IMR-90 (cell line): ENCODE measurements at regions not wholly inside any gene's neighbourhood (a gene's known extent, or its start where the extent isn't known, plus 50 kb on each side); places are given as distances from the start of the nearest gene placed in this dataset.

Source experiments
- ATAC-seq: fragments of 200-7000 bp; cut with Tn5 transposase; 2 replicates; pipeline ENCODE4 v1.9.1; 2020; ENCODE audit warnings: low read depth, mild to moderate bottlenecking, moderate library complexity
- BruUV-seq: library from RNA; stranded (reverse); fragments of 400-500 nt; replicated peaks from 2 replicates; lab custom pipeline; 2021; lab: Mats Ljungman, UMichigan
- CTCF ChIA-PET: fragments of 300-600 bp; formaldehyde crosslinking; extraction: SDS; loops from one replicate; lab custom pipeline; 2021; ENCODE audit warnings: antibody characterized with exemption; lab: Yijun Ruan, JAX
- POLR2A ChIA-PET: fragments of 300-600 bp; sonication (Branson Sonifier 250); formaldehyde crosslinking; loops from one replicate; lab custom pipeline; 2022; ENCODE audit warnings: antibody characterized with exemption; ENCODE audit not compliant: unreplicated experiment; lab: Charles Lee
- DNase-seq: peaks from one replicate; pipeline ENCODE4 v3.0.0; 2013
- H2AFZ ChIP-seq: replicated peaks from 2 replicates; pipeline ENCODE3; 2013; ENCODE audit warnings: low read length, mild to moderate bottlenecking; ENCODE audit not compliant: poor library complexity
- H2AK5ac ChIP-seq: 2 replicates; pipeline ENCODE4 v1.6.1; 2013; ENCODE audit warnings: low read depth, low read length, inconsistent platforms
- H2AK9ac ChIP-seq: replicated peaks from 2 replicates; pipeline ENCODE3; 2013; ENCODE audit warnings: mild to moderate bottlenecking, low read depth, low read length, moderate library complexity; ENCODE audit not compliant: poor library complexity
- H2BK120ac ChIP-seq: 2 replicates; pipeline ENCODE4 v1.6.1; 2013; ENCODE audit warnings: low read depth, low read length, inconsistent platforms
- H2BK15ac ChIP-seq: 3 replicates; pipeline ENCODE4 v1.6.1; 2013; ENCODE audit warnings: low read depth, low read length, inconsistent platforms
- H2BK20ac ChIP-seq: 2 replicates; pipeline ENCODE4 v1.6.1; 2013; ENCODE audit warnings: low read depth, mild to moderate bottlenecking, inconsistent platforms, low read length, moderate library complexity
- H2BK5ac ChIP-seq: 2 replicates; pipeline ENCODE4 v1.6.1; 2013; ENCODE audit warnings: mild to moderate bottlenecking, low read depth, low read length, inconsistent platforms; ENCODE audit not compliant: poor library complexity, severe bottlenecking
- H3K14ac ChIP-seq: replicated peaks from 2 replicates; pipeline ENCODE4 v1.6.1; 2013; ENCODE audit warnings: low read depth, low read length, inconsistent platforms
- H3K18ac ChIP-seq: 2 replicates; pipeline ENCODE4 v1.6.1; 2013; ENCODE audit warnings: low read depth, low read length, control low read depth
- H3K23ac ChIP-seq: 2 replicates; pipeline ENCODE4 v1.6.1; 2013; ENCODE audit warnings: low read depth, low read length, inconsistent platforms
- H3K27ac ChIP-seq: 2 replicates; pipeline ENCODE4 v1.5.1; 2013; ENCODE audit warnings: mild to moderate bottlenecking, control low read depth, low read length; ENCODE audit not compliant: insufficient read depth
- H3K27me3 ChIP-seq: 2 replicates; pipeline ENCODE4 v1.6.1; 2013; ENCODE audit warnings: low read length; ENCODE audit not compliant: control insufficient read depth, insufficient read depth
- H3K36me3 ChIP-seq: 2 replicates; pipeline ENCODE4 v1.6.1; 2013; ENCODE audit warnings: low read length, mixed read lengths; ENCODE audit not compliant: control insufficient read depth, insufficient read depth
- H3K4ac ChIP-seq: 2 replicates; pipeline ENCODE4 v1.6.1; 2013; ENCODE audit warnings: low read depth, low read length, inconsistent platforms
- H3K4me1 ChIP-seq: 2 replicates; pipeline ENCODE4 v1.6.1; 2013; ENCODE audit warnings: low read length, mixed read lengths; ENCODE audit not compliant: control insufficient read depth, insufficient read depth
- H3K4me2 ChIP-seq: 2 replicates; pipeline ENCODE4 v1.6.1; 2013; ENCODE audit warnings: low read depth, mild to moderate bottlenecking, control low read depth, low read length, moderate library complexity
- H3K4me3 ChIP-seq: 2 replicates; pipeline ENCODE4 v1.5.1; 2013; ENCODE audit warnings: low read depth, mild to moderate bottlenecking, control low read depth, low read length, moderate library complexity; ENCODE audit not compliant: insufficient read depth
- H3K56ac ChIP-seq: 2 replicates; pipeline ENCODE4 v1.6.1; 2013; ENCODE audit warnings: low read length, inconsistent platforms; ENCODE audit not compliant: insufficient read depth; ENCODE audit errors: extremely low read depth
- H3K79me1 ChIP-seq, 2 experiments: 2 replicates each; pipeline ENCODE4 v1.6.1; 2013; ENCODE audit warnings: low read length in 2 of 2, inconsistent platforms in 1 of 2, low read depth in 1 of 2
- H3K9ac ChIP-seq: 2 replicates; pipeline ENCODE4 v1.6.1; 2013; ENCODE audit warnings: low read depth, low read length, control low read depth
- H3K9me1 ChIP-seq: 2 replicates; pipeline ENCODE4 v1.6.1; 2013; ENCODE audit warnings: low read length, inconsistent platforms; ENCODE audit not compliant: insufficient read depth
- H3K9me3 ChIP-seq: 2 replicates; pipeline ENCODE4 v1.6.1; 2013; ENCODE audit warnings: low read length; ENCODE audit not compliant: control insufficient read depth, insufficient read depth
- H4K20me1 ChIP-seq: 2 replicates; pipeline ENCODE4 v1.6.1; 2013; ENCODE audit warnings: low read length, inconsistent platforms; ENCODE audit not compliant: insufficient read depth
- H4K5ac ChIP-seq: 2 replicates; pipeline ENCODE4 v1.6.1; 2013; ENCODE audit warnings: mild to moderate bottlenecking, low read depth, low read length, control low read depth
- H4K8ac ChIP-seq, 2 experiments: 2 replicates each; pipeline ENCODE4 v1.6.1; 2013; ENCODE audit warnings: low read depth in 2 of 2, low read length in 2 of 2, control low read depth in 1 of 2, inconsistent platforms in 1 of 2
- H4K91ac ChIP-seq: 2 replicates; pipeline ENCODE4 v1.6.1; 2013; ENCODE audit warnings: low read depth, low read length, inconsistent platforms; ENCODE audit not compliant: insufficient read depth
- CEBPB ChIP-seq: IDR thresholded peaks from 2 replicates; pipeline ENCODE4 v1.6.1; 2012; ENCODE audit warnings: low read depth, low read length, improper control_type of control experiment
- CHD1 ChIP-seq: IDR thresholded peaks from 2 replicates; pipeline ENCODE4 v1.6.1; 2012; ENCODE audit warnings: low read depth, low read length, improper control_type of control experiment
- CTCF ChIP-seq: conservative IDR thresholded peaks from 2 replicates; pipeline ENCODE4 v1.5.1; 2012; ENCODE audit warnings: mild to moderate bottlenecking, low read depth, low read length, improper control_type of control experiment
- ELK1 ChIP-seq: fragments of 150-350 bp; IDR thresholded peaks from 2 replicates; pipeline ENCODE4 v1.6.1; 2016; ENCODE audit warnings: low read depth, mild to moderate bottlenecking, low read length, moderate library complexity, borderline replicate concordance
- FOS ChIP-seq: fragments of 150-350 bp; IDR thresholded peaks from 2 replicates; pipeline ENCODE4 v1.6.1; 2016; ENCODE audit warnings: low read depth, low read length
- MAFK ChIP-seq: IDR thresholded peaks from 2 replicates; pipeline ENCODE4 v1.6.1; 2012; ENCODE audit warnings: low read depth, low read length, improper control_type of control experiment
- MAZ ChIP-seq: IDR thresholded peaks from 2 replicates; pipeline ENCODE4 v1.6.1; 2012; ENCODE audit warnings: low read depth, mild to moderate bottlenecking, low read length, improper control_type of control experiment, moderate library complexity, borderline replicate concordance
- MXI1 ChIP-seq: IDR thresholded peaks from 2 replicates; pipeline ENCODE4 v1.6.1; 2012; ENCODE audit warnings: low read depth, mild to moderate bottlenecking, low read length, moderate library complexity, borderline replicate concordance
- NFE2L2 ChIP-seq: fragments of 150-350 bp; IDR thresholded peaks from 2 replicates; pipeline ENCODE4 v1.6.1; 2016; ENCODE audit warnings: low read depth, mild to moderate bottlenecking, low read length
- POLR2A ChIP-seq: IDR thresholded peaks from 2 replicates; pipeline ENCODE4 v1.6.1; 2012; ENCODE audit warnings: mild to moderate bottlenecking, low read depth, low read length
- RCOR1 ChIP-seq: IDR thresholded peaks from 2 replicates; pipeline ENCODE4 v1.6.1; 2012; ENCODE audit warnings: mild to moderate bottlenecking, low read length, improper control_type of control experiment; ENCODE audit not compliant: insufficient replicate concordance
- RFX5 ChIP-seq: IDR thresholded peaks from 2 replicates; pipeline ENCODE4 v1.8.0; 2012; ENCODE audit warnings: low read depth, mild to moderate bottlenecking, low read length, moderate library complexity
- SMC3 ChIP-seq: fragments of 150-350 bp; IDR thresholded peaks from 2 replicates; pipeline ENCODE4 v1.6.1; 2016; ENCODE audit warnings: low read depth, mild to moderate bottlenecking, antibody characterized with exemption, low read length, moderate library complexity
- USF2 ChIP-seq: fragments of 150-350 bp; IDR thresholded peaks from 2 replicates; pipeline ENCODE4 v1.6.1; 2017; ENCODE audit warnings: mild to moderate bottlenecking, antibody characterized with exemption, low read length, low read depth
- WGBS, 2 experiments: methylation state at CpG; one replicate each; pipeline versions ENCODE4 v1.1.5 to v1.1.7; 2013; ENCODE audit warnings: missing lambda C conversion rate in 2 of 2; ENCODE audit not compliant: insufficient read length in 1 of 2; ENCODE audit errors: extremely low coverage in 2 of 2; 5-methylcytosine and 5-hydroxymethylcytosine counted together
- dilution Hi-C: fragments of 300-500 bp; cut with HindIII; formaldehyde crosslinking; loops from one replicate; pipeline ENCODE4 v1.14.3; 2018; ENCODE audit warnings: low sequenced_read_pairs; ENCODE audit not compliant: unreplicated experiment
- in situ Hi-C: fragments of 300-500 bp; cut with MboI; formaldehyde crosslinking; loops from 3 replicates; pipeline ENCODE4 v1.14.3; 2019; ENCODE audit warnings: low sequenced_read_pairs, inconsistent platforms, mixed read lengths
- intact Hi-C: fragments of 100-400 bp; cut with micrococcal nuclease; formaldehyde crosslinking; loops from 2 replicates; pipeline ENCODE4 v1.10.0; 2022

GRCh38 chrX:84873176-84873575 is 130.5 kb upstream of the APOOL start:
- Histone ChIP-seq H2AK5ac (no peak overlapping the region), H4K8ac (no peak overlapping the region), H2BK5ac (no peak overlapping the region), H3K4me1 (no peaks in the 10 kb centered on the region), H3K36me3 (no peaks in the 10 kb centered on the region), H3K56ac (no peak overlapping the region), H4K20me1 (no peaks in the 10 kb centered on the region), H4K91ac (no peak overlapping the region), H4K5ac (no peak overlapping the region), H3K9me3 (no peaks in the 10 kb centered on the region), H3K4me2 (no peak overlapping the region), H2AK9ac (no peak overlapping the region), H3K27ac (no peak overlapping the region), H3K23ac (no peak overlapping the region), H2BK120ac (no peak overlapping the region), H3K4ac (no peak overlapping the region), H3K9ac (no peak overlapping the region), H3K4me3 (no peak overlapping the region), H3K14ac (no peak overlapping the region), H3K18ac (no peak overlapping the region), H2BK15ac (no peak overlapping the region), H2AFZ (no peak overlapping the region), H3K79me1 (no peaks in the 10 kb centered on the region), H2BK20ac (no peak overlapping the region), H3K27me3 (no peaks in the 10 kb centered on the region), H3K9me1 (no peaks in the 10 kb centered on the region)
- dilution Hi-C loops = no loop called here
- no CpG with 5 or more reads among the region's 3 CpGs for WGBS, 2 experiments
- intact Hi-C loops = no loop called here
- CTCF ChIA-PET = no interaction called here
- ATAC-seq (no peak), DNase-seq (no peak)
- POLR2A ChIA-PET = no interaction called here
- TF ChIP-seq POLR2A (no peak), MXI1 (no peak), RCOR1 (no peak), MAFK (no peak), ELK1 (no peak), RFX5 (no peak), CEBPB (no peak), NFE2L2 (no peak), MAZ (no peak), FOS (no peak), USF2 (no peak), CTCF (no peak), SMC3 (no peak), CHD1 (no peak)
- BruUV-seq = no TSS peak
- in situ Hi-C loops = no loop called here
